NCI-H2107 treated with DMSO at 0.1 percent for 48 hours (cell line): ENCODE measurements at regions not wholly inside any gene's neighbourhood (a gene's known extent, or its start where the extent isn't known, plus 50 kb on each side); places are given as distances from the start of the nearest gene placed in this dataset.
"Not testable (repeated sequence)": the region's sequence is repeated elsewhere in the genome, so short reads cannot be mapped to it uniquely, and the experiment has no call there.

Experiments
- DNase-seq: peaks from one replicate; lab custom pipeline; 2025; ENCODE audit not compliant: unreplicated experiment; lab: John Stamatoyannopoulos, UW

DNA sequence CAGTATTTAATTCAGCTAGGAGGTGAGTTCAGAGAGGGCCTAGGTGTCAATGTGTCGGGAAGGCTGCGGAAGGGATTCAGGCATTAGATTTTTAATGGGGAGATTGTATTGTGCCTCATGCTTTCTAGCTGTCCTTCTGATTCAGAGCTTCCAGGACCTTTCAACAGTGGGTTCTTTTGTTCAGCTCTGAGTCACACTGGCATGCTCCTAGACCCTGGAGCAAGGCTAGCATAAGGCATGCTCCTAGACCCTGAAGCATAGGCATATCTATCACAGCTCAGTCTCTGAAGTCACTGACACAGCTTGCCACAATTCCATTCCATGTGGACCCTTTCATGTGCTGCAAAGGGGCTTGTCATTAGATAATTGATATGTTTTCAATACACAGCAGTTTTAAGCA, 396.9 kb downstream of the RAB38 start:
- no peak for DNase-seq

DNA sequence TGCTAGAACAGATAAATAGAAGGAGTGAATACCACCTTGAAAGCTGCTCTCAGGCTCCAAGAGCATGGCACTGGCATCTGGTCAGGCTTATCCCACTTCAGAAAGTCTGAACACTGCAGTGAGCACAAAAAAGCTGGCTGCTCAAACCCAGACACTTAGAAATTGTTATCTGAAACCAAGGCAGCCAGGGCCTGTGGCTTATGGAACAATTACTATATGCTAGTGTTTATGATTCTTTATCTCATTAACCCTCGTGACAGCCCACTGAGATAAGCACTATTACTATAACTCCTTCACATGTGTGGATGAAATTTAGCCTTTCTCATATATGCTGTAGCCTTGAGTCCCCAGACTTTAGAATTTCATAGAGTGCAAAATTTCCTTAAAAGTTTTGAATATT, 400.2 kb downstream of the RAB38 start:
- no peak for DNase-seq

DNA sequence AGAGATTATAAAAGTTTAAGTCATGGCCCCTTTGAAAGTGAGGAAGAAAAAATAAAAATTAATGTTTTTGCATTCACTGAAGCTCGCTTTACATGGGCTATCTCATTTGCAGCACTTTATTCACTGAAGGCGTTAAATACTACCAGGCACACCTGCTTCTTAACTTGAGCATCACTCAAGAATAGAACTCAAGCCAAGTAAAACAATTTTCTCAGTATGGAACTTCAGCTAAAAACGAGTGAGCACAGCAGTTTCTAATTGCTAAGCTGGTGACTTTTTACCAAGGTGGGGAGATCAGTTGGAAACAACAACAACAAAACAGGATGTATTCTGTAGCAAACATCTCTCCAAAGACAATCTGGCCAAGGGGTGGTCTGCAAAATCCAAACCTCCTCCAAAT, 405.6 kb downstream of the RAB38 start:
- DNase-seq = no peak

DNA sequence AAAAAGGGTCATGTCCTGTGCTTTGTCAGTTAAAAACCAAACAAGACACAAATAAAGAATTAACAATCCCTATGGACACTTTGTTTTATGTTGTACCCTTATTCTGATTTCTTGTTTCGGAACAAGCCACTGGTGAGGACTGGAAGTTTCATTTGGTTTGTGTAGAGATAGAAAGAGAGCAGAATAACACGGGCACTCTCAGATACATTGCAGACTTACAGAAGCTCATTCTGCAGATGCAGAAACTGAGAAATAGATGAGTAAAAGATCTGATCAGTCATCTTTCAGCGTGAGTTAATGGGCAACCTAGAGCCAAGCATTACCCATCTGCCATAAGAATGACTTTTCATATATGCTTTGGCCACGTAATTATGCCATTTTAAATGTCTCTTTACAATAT, 407.6 kb downstream of the RAB38 start:
- DNase-seq = no peak

DNA sequence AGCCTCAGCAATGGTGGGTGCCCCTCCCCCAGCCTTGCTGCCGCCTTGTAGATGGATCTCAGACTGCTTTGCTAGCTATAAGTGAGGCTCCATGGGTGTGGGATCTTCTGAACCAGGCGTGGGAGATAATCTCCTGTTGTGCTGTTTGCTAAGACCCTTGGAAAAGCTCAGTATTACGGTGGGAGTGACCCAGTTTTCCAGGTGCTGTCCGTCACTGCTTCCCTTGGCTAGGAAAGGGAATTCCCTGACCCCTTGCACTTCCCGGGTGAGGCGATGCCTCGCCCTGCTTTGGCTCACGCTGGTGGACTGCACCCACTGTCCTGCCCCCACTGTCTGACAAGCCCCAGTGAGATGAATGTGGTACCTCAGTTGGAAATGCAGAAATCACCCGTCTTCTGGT, 411.2 kb downstream of the RAB38 start:
- DNase-seq = not testable (repeated sequence)

DNA sequence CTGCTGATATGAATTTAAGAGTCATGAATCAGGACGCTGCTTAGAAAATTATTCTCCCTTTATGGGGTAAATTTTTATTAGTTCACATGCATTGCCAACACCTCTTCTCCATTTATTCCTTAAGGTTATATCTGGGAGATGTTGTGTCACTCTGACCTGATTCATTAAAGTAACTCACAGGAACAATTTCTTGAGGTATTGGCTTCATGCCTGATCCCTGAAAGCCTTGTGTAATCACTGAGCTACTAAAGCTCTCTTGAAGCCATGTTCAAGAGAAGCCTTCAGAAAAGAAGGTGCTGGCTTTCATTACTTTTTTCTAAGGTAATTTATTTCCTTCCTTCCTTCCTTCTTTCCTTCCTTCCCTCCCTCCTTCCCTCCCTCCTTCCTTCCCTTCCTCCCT, 420.6 kb downstream of the RAB38 start:
- DNase-seq = no peak

DNA sequence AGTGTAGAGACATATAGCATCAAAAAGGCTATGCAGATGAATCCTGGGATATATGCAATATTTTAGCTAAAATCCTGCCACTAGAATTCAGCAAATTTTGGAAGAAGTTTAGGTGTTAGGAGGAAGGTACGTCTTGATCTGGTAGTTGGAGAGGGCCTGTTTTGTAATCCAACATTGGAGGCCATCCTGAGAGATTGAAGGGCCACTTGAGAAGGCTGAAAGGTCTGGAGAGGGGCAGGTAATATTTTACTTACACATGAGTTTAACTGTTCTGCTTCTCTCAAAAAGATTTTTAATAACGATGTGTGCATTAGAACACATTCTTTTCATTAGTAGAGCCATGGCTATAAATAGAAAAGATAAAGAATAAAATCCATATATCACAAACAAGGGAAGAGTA, 422.1 kb downstream of the RAB38 start:
- no peak for DNase-seq

DNA sequence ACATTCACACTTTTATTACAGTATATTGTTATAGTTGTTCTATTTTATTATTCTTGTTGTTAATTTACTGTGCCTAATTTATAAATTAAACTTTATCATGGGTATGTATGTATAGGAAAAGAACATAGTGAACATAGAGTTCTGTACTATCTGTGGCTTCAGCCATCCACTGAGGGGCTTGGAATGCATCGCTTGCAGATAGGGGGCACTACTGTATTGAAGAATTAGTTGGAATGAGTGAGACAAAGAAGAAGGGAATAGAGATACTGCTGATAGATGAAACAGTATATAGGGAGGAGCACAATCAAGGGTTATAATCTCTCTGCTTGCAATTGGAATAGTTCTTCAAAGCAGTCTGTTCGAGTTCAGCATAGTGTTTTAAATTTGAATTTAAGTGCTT, 432.2 kb downstream of the RAB38 start:
- no peak for DNase-seq

DNA sequence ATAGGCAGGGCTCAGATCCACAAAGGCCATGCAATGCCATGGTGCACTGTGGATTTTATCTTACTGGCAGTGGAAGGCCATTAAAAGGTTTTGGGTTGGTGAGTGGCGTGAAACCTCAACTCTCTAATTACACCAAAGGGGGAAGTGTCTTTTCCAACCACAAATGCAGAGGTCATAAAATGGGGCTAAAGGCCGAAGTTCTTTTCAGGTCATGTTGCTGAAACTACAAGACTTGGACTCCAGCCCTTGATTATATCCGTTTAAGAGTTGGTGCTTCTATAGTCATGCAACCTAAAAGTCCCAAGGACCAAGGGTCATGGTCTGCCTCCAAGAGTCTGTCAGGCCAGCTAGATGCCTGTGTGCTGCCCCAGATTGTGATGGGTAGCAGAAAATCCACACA, 434.3 kb downstream of the RAB38 start:
- DNase-seq = no peak

DNA sequence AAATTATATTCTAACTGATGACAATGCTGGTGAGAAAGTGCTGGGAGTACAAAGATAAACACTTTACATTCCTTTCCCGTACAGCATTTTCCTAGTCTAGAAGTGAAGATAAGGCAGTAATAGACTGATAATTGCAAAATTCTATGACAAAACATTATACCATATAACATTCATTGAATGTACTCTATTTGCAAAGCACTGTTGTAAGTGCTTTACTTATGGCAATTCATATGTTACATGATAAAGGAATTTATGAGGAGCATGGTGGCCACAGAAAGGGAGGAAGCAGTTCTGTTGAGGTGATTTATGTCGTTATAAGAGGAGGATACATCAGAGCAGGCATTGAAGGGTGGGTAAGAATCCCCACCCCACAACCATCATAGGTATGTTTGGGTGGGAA, 434.8 kb downstream of the RAB38 start:
- no peak for DNase-seq

DNA sequence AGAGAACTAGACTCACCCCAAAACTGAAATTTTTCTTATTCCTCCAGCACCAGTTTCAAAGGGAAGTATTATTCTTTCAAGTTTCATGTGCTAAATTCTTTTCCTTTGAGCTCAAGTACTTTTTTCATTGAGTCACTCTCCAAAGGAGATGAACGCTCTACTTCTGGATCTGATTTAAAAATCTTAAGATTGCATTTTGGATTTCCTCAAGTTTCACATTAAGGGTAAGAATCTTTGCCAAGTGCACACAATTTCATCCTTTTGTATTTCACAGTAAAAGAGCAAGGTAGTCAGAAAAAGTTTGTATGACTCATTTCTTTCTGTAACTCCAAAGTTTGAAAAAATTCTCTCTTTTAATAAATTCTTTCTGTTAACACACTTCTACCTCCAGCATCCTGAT, 435.5 kb downstream of the RAB38 start:
- no peak for DNase-seq

DNA sequence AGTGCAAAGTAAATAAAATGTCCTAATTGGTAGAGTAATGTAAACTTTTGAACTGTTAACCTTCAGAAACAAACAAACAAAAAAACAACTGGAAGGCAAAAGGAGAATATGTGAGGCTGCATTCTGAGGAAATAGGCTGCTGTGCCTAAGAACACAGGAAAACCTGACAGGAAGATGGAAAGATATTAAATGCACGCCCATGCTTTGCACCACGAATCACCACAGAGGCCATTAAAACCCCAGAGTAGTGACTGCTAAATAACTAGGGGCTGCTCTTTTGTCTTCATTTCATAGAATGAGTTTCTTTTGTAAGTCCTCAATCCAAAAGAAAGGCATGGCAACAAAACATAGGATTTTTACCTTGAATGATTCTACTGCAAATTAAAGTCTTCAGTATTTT, 436.0 kb downstream of the RAB38 start:
- no peak for DNase-seq

DNA sequence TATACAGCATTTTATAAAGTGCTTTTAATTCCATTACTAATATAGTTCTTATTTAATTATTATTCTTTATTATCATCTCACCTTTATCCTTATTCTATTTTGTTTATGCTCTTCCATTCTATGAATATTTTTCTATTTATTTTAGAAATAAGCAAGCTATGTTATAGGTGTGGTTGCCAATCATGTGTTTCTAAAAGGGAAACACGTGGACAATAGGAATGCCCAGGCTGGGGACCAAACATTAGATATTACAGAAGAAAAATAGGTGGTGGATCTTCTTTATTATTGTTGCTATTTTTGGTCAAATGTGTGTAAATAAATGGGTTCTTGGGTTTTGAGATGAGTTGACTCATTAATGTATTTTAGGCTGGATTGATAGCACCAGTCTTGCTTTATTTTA, 438.3 kb downstream of the RAB38 start:
- no peak for DNase-seq

DNA sequence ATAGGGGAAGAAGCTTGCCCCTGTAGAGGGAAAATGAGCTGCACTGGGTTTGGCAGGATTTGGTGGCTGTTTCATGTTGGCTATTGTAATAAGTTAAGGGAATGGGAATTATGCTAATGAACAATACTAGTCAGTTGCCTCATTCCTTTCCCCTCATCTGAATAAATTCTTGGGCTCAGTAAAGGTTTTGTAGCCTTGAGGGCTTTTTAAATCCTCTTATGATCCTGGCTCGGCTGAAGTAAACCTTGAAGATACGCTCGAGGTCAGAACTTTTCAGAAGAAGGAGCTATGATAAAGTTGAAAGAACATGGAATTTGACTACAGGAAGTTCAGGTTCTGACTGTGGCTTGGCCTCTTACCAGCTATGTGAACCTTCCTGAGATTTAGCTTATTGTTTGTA, 448.7 kb downstream of the RAB38 start:
- DNase-seq = no peak

DNA sequence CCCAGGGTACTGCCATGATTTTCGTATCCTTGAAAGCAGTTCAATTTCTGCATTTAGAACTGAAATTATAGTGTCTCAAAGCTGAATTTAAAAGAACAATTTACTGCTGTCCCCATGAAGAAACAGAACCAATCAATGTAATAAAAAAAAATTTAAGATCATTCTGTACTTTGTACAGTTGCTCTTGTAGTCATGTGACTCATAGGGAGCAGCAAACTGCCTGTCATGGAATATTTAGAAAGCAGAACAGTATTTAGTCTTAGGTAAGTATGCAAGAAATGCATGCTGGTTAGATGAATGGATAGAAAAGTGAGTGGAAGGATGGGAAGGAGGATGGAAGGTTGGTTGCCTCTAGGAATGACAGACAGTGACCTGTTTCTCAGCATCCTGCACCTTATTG, 450.9 kb downstream of the RAB38 start:
- DNase-seq = no peak

DNA sequence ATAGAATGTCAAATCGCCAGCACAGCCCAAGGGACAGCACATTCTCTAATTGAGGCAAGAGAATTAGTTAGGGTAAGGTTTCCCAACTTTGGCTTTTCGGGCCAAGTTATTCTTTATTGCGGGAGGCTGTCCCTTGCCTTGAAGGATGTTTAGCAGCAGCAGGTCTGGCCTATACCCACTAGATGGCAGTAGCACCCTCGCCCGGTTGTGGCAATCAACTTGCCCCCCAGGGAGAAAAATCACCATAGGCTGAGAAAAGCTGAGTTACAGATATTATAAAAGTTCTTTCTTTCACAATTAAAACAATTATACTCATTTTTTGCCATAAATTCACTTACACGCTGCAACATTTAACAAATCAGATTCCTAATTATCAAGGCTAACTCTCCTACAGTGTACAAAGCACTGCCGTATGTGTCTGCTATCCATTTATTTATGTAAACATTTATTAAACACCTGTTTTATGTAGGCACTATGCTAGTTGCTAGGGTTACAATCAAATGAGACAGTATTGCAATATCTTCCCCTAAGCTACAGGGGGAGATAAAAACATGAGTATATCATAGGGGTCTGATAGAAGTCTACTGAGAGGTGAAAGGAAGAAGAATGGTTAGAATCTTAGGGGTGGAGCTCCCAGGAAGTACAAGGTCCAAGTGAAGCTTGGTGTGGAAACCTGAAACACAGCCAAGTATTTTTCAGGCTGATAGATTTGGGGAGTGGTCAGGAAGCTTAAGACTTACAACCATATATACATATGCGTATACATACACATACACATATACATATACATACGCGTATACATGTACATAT, 452.3 kb downstream of the RAB38 start:
- DNase-seq = no peak

DNA sequence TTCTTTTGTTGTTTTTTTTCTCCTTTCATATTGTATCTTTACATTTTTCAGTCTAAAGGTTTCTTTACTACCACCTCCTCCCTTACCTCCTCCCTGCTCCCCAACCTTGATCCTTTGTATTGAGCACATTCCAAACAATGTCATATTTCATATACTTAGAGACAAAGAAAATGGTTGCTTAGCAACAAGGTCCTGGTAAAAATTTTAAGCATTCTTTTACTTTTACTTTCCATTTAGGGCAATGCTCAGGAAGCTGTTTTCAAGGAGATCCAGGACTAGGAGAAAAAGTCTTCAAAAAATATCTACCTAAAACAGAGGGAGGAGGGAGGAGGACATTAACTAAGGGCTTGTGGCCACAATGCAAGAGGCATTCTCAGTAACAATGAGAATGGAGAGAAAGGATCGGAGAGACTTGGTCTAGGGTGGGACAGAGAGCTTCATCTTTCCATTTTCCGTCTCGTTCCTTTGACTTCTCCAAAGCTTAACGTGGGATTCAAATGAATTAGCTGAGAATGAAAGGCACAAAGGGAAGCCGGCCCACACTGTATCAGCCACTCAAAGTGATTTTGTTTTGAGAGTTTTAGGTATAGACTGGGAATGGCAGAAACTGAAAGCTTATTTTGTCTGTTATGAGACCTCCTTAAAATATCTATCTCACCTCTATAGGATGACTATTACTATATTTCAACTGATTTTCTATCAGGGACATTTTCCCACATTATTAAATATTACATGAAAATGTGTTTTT, 455.7 kb downstream of the RAB38 start:
- DNase-seq = no peak

DNA sequence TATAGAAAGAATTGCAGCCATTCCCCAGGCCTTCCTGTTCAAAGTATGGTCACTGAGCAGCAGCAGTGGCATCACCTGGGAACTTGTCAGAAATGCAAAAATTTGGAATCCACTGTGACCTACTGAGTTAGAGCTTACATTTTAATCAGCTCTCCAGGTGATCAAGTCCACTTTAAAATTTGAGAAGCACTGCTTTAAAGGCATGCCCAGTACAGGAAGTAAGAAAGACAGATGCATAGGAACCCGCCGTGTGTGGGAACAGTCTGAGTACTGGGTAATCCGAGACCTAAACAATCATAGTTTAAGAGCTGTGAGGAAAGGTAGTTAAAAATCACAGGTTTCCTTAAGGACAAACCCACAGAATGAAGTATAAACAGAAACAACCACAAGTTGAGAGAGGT, 462.4 kb downstream of the RAB38 start:
- no peak for DNase-seq

DNA sequence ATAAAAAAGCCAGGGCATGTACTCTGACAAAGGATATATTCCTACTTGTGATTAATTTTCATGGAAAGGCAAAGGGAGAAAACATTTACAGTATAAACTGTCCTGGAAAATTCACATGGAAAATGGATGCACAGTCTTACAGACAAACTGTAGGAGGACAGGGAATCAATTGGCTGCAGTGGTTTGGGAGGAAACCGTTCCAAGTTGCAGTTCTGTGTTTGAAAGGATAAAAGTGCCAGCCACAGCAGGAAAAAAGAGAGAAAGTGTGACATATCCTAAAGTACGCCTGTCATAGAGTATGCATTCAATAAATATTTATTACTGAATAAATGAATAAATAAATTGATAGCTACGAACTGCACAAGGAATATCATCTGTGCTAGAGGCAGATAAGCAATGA, 462.9 kb downstream of the RAB38 start:
- DNase-seq = no peak

DNA sequence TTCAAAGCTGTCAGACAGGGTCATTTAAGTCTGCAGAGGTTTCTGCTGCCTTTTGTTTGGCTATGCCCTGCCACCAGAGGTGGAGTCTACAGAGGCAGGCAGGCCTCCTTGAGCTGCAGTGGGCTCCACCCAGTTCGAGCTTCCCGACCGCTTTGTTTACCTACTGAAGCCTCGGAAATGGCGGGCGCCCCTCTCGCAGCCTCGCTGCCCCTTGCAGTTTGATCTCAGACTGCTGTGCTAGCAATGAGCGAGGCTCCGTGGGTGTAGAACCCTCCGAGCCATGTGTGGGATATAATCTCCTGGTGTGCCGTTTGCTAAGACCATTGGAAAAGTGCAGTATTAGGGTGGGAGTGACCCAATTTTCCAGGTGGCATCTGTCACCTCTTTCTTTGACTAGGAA, 471.7 kb downstream of the RAB38 start:
- DNase-seq = not testable (repeated sequence)

DNA sequence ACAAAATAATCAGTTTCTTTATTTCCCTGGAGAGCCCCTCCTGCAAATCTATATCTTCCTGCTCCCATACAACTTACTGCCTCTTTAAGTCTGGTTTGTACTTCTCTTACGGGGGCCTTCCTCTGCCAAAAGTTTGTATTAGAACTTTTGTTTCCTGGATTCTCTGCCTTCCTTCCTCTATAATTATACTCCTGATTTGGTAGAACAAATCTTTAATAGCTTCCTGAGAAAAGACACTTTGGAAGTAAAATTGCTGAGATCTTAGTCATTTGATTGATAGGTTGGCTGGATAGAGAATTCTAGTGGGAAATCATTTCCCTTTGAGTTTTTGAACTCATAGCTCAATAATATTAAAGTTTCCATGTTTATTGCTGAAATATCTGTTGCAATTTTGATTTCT, 499.2 kb downstream of the RAB38 start:
- no peak for DNase-seq

DNA sequence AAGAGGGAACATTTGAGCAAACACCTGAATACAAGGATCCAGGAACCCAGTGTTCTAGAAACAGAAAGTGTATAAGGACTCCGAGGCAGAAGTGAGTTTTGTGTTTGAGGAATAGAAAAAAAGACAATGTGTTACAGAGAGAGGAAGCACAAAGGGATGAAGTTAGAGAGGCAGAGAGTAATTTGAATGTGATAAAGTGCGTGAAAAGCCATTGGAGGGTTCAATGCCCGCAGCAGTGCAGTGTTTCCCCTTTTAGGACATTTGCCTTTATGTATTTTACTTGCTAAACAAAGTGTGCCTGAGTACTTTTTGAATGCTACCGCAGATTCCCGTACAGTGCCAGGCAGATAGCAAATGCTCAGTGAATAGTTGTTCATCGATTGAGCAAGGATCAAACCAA, 508.5 kb downstream of the RAB38 start:
- no peak for DNase-seq

DNA sequence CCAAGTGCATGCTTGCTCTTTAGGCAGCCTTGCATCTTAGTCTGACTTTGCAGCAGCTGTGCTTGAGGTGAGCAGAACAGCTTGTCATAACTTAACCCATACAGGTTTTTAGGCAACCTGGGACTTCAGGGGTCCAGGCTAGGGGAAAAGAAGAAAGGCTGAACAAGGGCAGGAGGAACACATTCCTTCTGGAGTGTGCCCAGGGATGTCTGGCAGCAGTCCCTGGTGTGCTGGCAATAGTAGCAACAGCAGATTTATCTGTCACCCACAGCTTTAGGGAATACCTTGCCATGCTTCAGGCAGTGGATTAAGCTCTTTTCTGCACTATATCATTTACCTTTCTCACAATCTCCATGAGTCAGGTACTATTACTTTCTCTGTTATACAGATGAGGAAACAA, 513.0 kb downstream of the RAB38 start:
- DNase-seq = no peak
